Sciatic nerve (tissue), 2 donors: ENCODE measurements at regions not wholly inside any gene's neighbourhood (a gene's known extent, or its start where the extent isn't known, plus 50 kb on each side); places are given as distances from the start of the nearest gene placed in this dataset.
A peak's percentile ranks its signal among the peaks of the same experiment; 100 is the strongest.
"Not testable (repeated sequence)": the region's sequence is repeated elsewhere in the genome, so short reads cannot be mapped to it uniquely, and the experiment has no call there.

Experiments used
- ATAC-seq: fragments of 200-7000 bp; cut with Tn5 transposase; one replicate; pipeline ENCODE4 v1.9.1; 2020; ENCODE audit warnings: mild to moderate bottlenecking, moderate library complexity
- DNase-seq: peaks from one replicate; pipeline ENCODE4 v3.0.0-alpha.2; 2020; ENCODE audit warnings: low spot score
- intact Hi-C: fragments of 100-400 bp; cut with DNase I; formaldehyde crosslinking; loops from one replicate; pipeline ENCODE4 v1.14.2; 2022
- donor health status: DM: no; HTN: no; CAD: no.
- donor health status: DM: no; HTN: no; CAD: no.

GRCh38 chr15:47876986-47877385 lies 159.7 kb downstream of the SEMA6D start:
- intact Hi-C loops, result no loop called here
- ATAC-seq (no peak), DNase-seq (no peak)

GRCh38 chr15:47877836-47878235 lies 160.5 kb downstream of the SEMA6D start:
- intact Hi-C loops, result no loop called here
- ATAC-seq (no peak), DNase-seq (no peak)

DNA sequence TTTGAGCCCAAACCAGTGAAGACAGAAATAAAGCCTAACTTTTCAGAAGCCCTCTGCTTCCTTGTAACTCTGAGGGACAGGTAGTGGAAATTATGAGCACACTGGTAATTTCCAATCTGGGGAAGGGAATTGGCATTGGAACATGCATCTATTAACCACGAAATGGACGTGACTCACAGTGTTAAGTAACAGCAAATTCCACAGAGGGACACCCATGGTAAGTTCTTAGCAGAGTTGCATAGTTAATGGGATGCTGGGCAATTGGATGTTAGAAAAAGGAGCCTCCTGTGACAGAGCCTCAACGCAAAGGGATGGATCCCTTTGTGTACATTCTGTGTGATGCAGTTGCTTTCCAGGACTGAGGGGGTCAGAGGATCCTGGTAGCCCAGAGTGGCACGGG lies 168.6 kb downstream of the SEMA6D start:
- DNase-seq, result no peak
- intact Hi-C loops, result no loop called here
- no peak for ATAC-seq

- intact Hi-C loops, result no loop called here
- ATAC-seq, result no peak
- DNase-seq, result no peak
Measured at GRCh38 chr15:47887241-47887800, 170.0 kb downstream of the SEMA6D start.

DNA sequence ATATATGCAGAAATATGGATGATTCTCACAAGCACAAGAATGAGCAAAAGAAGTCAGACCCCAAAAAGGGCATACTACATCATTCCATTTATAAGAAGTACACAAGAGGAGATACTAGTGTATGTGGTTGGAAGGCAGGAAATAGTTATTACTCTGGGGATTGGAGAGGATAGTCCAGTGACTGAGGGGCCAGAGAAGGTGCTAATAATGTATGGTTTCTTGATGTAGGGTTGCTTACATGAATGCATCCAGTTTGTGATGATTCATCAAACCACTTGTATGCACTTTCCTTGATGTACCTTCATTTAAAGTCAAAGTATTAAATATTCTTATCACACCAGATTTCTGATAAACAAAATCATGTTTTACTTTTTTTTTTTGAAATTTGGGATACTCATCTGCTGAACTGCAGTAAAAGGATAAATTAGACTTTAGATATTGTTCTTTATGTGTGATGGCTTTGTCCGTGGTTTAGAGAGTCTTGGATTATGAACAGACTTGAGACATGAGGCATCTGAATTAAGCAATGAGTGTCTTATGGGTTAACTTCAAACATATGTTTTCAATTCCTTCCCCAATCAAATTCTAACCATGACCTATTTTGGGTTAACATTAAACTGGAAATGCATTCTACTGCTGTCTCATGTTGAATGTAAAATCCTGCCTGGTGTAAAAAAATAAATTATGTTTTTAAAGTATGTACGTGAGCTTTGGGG lies 171.2 kb downstream of the SEMA6D start:
- ATAC-seq, result no peak
- DNase-seq, result no peak

GRCh38 chr15:47890397-47891150 lies 173.3 kb downstream of the SEMA6D start:
- peak; percentile 20 for ATAC-seq
- no peak for DNase-seq
- intact Hi-C loops, result no loop called here

More for the DNA sequence above, 171.2 kb downstream of the SEMA6D start:
- intact Hi-C loops, result no loop called here

DNA sequence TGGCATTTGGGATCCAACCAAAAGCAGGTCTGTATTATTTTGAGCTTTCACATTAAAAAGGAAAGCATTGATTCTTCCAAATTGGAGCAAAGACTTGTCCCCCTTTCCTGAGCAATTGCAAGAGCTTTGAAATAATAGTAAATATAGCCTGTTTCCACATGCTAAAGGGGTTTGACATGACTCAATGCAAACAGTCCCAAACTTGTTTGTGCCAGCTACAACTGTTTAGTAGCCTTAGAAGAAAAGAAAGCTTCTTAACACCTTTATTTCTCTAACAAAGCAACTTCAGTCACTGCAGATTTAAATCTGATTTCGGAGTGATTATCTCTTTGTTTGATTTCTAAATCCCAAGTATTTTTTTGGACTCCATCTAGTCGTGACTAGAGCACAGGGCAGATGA lies 180.2 kb downstream of the SEMA6D start:
- intact Hi-C loops, result no loop called here
- no peak for ATAC-seq
- no peak for DNase-seq

- DNase-seq (no peak), ATAC-seq (no peak)
- intact Hi-C loops, result no loop called here
Measured at GRCh38 chr15:47900751-47901150, 183.4 kb downstream of the SEMA6D start.

- DNase-seq (no peak), ATAC-seq (no peak)
- intact Hi-C loops, result no loop called here
Measured at GRCh38 chr15:47903368-47903767, 186.1 kb downstream of the SEMA6D start.

GRCh38 chr15:47908486-47908885 lies 191.2 kb downstream of the SEMA6D start:
- intact Hi-C loops, result no loop called here
- no peak for DNase-seq

DNA sequence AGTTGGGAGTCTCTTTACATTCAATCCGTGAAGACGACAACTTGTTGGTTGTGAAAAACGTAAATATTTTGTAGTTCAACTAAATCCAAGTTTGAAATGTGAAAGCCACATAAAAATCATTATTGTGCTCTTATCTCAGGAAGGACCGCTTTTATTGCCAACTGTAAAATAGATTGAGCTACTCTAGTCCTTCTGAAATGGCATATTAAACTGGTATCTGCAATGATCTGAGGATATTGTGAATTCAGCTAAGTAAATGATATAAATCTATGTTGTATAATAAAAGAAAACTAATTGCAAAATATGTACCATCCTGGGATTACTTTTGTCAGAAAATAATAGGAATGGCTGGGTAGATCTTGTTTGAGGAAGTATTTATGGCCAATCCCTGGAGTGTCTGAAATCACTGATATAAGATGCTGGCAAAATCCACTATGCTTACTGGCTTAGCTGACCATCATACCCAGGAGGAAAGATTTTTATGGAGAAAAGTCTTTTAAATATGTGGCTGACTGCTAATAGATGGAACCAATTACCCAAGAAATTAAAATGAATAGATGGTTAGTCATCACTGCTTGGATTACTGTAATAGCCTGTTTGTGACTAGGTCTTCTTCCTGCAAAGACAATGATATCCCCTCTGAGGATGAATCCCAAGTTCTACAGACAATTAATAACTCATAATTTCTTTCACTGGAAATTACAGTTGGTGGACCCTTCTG lies 191.8 kb downstream of the SEMA6D start:
- intact Hi-C loops, result no loop called here
- DNase-seq (no peak), ATAC-seq (no peak)

More at GRCh38 chr15:47908486-47908885, 191.2 kb downstream of the SEMA6D start:
- ATAC-seq, result no peak

- ATAC-seq, intact Hi-C loops: not testable (repeated sequence)
Measured at GRCh38 chr15:47912910-47913309, 195.6 kb downstream of the SEMA6D start.

GRCh38 chr15:47917881-47918280 lies 200.6 kb downstream of the SEMA6D start:
- ATAC-seq, result no peak

More at GRCh38 chr15:47912910-47913309, 195.6 kb downstream of the SEMA6D start:
- DNase-seq, result not testable (repeated sequence)

DNA sequence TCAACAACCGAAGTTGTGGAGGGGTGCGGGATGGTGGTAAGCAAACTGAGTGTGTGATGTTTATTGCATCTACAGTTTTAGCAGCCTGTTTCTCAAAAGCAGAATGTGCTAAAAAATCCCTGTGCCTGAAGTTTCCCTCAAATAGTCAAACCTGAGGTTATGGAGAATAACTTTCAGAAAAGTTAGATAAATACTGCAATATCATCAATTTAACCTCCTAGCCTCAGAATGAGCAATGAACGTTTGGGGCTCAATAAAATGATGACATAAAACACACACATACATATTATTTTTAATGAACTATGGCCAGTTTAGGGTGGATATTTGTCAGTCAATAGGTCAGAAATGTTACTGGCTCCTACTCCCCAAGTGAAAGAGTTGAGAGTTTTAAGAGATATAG lies 201.6 kb downstream of the SEMA6D start:
- no peak for ATAC-seq
- intact Hi-C loops, result no loop called here
- DNase-seq, result no peak

More at GRCh38 chr15:47917881-47918280, 200.6 kb downstream of the SEMA6D start:
- intact Hi-C loops, result no loop called here
- DNase-seq, result no peak

GRCh38 chr15:47924381-47924780 lies 196.4 kb upstream of the SLC24A5 start:
- DNase-seq, result no peak
- intact Hi-C loops, result no loop called here
- ATAC-seq, result no peak

GRCh38 chr15:47929138-47929803 lies 191.5 kb upstream of the SLC24A5 start:
- no peak for ATAC-seq
- intact Hi-C loops, result no loop called here
- DNase-seq, result no peak

DNA sequence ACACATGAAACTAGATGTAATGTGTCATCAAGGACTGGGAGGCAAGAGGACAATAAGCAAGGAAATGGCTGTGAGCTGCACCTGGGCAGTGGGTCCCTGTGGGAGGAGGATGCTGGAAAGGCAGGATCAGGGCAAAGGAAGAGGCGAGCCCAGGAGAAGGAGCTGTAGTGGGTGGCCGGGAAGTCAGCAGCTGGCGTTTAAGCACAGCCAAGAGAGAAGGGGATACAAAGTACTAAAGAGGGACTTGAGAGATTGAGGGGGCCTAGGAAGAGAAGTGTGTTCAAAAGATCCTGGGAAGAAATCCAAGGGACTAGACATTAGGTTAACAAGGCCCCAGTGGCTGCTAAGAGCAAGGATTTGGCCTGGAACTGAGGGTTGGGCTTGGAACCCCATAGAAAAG lies 188.5 kb upstream of the SLC24A5 start:
- intact Hi-C loops, result no loop called here
- DNase-seq (no peak), ATAC-seq (no peak)

DNA sequence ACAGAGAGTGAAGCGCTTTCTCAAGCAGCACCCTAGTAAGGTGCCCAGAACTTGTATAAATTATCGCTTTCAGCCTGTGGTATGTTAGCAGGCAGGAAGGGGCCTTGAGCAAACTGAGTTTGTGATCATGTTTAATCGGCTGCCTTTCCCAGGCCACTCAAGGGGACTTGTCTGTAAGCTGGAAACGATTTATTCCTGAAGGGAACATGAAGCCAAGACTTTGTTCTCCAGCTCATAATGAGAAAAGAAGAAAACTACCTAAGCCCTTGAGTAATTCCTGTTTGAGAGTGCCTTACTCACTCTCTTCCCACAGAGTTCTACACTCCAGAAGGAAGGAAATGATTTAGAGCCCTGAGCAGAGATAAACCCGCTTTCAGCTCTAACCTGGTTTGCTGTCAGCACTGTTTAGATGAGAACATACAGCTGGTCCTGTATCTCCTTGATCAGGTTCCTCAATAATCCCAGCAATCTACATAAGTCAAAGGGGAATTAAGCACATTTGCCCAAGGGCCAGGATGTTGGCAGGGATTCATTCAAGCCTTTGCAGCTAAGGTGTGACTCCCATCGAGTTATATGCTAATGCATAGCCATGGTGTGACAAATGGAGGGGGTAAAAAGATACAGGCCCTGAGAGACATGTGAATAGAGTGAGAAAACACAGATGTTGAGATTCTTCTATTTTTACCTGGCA lies 187.7 kb upstream of the SLC24A5 start:
- intact Hi-C loops, result no loop called here
- ATAC-seq (no peak), DNase-seq (no peak)
